ENCODE measurements at regions not wholly inside any gene's neighbourhood (a gene's known extent, or its start where the extent isn't known, plus 50 kb on each side); places are given as distances from the start of the nearest gene placed in this dataset.
A peak's percentile ranks its signal among the peaks of the same experiment; 100 is the strongest.

GRCh38 chr9:89877051-89878002 lies 272.5 kb downstream of the GADD45G start:
- TF ChIP-seq POLR2AphosphoS5 (IDR thresholded peaks at IDR 0.05) (no peak), POLR2A (IDR thresholded peaks at IDR 0.05) (no peak), CTCF (IDR thresholded peaks at IDR 0.05) (no peak), EP300 (IDR thresholded peaks at IDR 0.05; ENCODE audit: low read depth) (no peak)
- Histone ChIP-seq H3K4me1 (peaks cover 0 to 29% (median 12%) of the 10 kb centered on the region in 4 donors), H3K36me3 (no peaks in the 10 kb centered on the region), H3K27me3 (no peaks in the 10 kb centered on the region), H3K27ac (peak overlapping the region in 1 of 4 donors; percentile 26), H3K9me3 (no peaks in the 10 kb centered on the region), H3K4me3 (no peak overlapping the region)
- in situ Hi-C loops (cut with MboI; ENCODE audit: low pct_ligation_motif_present in 1 of 4, low pct_unique_long_range_greater_than_20kb in 1 of 4, low sequenced_read_pairs in 3 of 4) = no loop called here
- no peak for DNase-seq
- intact Hi-C loops (cut with DNase I; ENCODE audit: low total_unique reads) = no loop called here
- 69 to 70% methylated on average over 2 to 18 of the region's 18 CpGs for WGBS, 2 donors (ENCODE audit: low coverage in 1 of 2)

DNA sequence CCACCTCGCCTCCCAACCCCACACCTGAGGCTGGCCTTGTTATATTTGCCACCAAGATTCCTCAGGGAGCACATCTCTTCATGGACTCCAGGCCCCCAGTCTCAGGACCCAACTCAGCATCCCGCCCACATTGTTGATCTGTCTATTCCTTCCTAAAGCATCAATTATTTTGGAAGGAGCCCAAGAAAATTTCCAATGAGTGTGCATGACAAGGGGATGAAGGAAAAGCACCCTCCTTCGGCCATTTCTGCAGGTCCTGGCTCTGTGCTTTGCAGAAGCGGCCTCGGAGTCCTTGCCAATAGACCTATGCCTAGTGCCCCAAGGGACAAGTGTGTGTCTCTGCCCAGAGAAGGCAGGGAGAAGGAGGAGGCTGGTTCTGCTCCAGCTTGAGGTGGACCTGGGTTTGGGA lies 273.2 kb downstream of the GADD45G start:
- H3K4me3 ChIP-seq = no peak overlapping the region
- peaks cover 0 to 25% (median 12%) of the 10 kb centered on the region in 4 donors for H3K4me1 ChIP-seq
- no peaks in the 10 kb centered on the region for H3K27me3 ChIP-seq
- in situ Hi-C loops (cut with MboI; ENCODE audit: low pct_ligation_motif_present in 1 of 4, low pct_unique_long_range_greater_than_20kb in 1 of 4, low sequenced_read_pairs in 3 of 4) (no loop called here), intact Hi-C loops (cut with DNase I; ENCODE audit: low total_unique reads) (no loop called here)
- TF ChIP-seq POLR2A (IDR thresholded peaks at IDR 0.05) (no peak), EP300 (IDR thresholded peaks at IDR 0.05; ENCODE audit: low read depth) (no peak), POLR2AphosphoS5 (IDR thresholded peaks at IDR 0.05) (no peak), CTCF (IDR thresholded peaks at IDR 0.05) (no peak)
- no peaks in the 10 kb centered on the region for H3K36me3 ChIP-seq
- no peak for DNase-seq
- peak overlapping the region; percentile 4 to 27 (median 24) for H3K27ac ChIP-seq
- 81% methylated on average over 5 of the region's 5 CpGs; no CpG with 5 or more reads in 1 of the 2 donors for WGBS, 2 donors (ENCODE audit: low coverage in 1 of 2)
- no peaks in the 10 kb centered on the region for H3K9me3 ChIP-seq

DNA sequence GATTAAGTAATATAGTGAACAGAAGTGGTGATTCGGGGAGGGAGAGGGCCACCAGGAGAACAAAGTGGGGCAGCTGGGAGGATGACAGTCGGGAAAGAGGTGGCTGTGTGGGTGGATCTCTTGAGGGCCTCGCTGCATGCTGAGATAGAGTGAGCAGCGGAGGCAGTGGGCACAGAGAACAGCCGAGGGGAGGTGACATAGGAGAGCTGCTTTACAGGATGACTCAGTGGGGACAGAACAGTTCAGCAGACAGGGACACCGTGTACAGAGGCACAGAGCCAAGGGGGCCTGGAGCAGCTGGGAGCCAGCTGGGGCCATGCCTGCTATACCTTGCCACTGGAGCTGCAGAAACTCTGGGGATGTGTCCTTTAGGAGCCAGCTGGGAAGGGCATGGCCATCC lies 273.9 kb downstream of the GADD45G start:
- intact Hi-C loops (cut with DNase I; ENCODE audit: low total_unique reads) = no loop called here
- peak overlapping the region; percentile 4 to 44 (median 32) for H3K27ac ChIP-seq
- peak; percentile 47 for DNase-seq

More for the DNA sequence above, 273.9 kb downstream of the GADD45G start:
- Histone ChIP-seq H3K27me3 (no peaks in the 10 kb centered on the region), H3K4me3 (no peak overlapping the region), H3K4me1 (peaks cover 0 to 19% (median 12%) of the 10 kb centered on the region in 4 donors), H3K36me3 (no peaks in the 10 kb centered on the region), H3K9me3 (no peaks in the 10 kb centered on the region)
- TF ChIP-seq POLR2A (IDR thresholded peaks at IDR 0.05) (no peak), EP300 (IDR thresholded peaks at IDR 0.05; ENCODE audit: low read depth) (peak; percentile 18), POLR2AphosphoS5 (IDR thresholded peaks at IDR 0.05) (peak; percentile 18 to 73 (median 64)), CTCF (IDR thresholded peaks at IDR 0.05) (no peak)
- WGBS, 2 donors (ENCODE audit: low coverage in 1 of 2) = 71% methylated on average over 5 to 6 of the region's 6 CpGs
- in situ Hi-C loops (cut with MboI; ENCODE audit: low pct_ligation_motif_present in 1 of 4, low pct_unique_long_range_greater_than_20kb in 1 of 4, low sequenced_read_pairs in 3 of 4) = no loop called here
